A673 (cell line): ENCODE measurements at regions not wholly inside any gene's neighbourhood (a gene's known extent, or its start where the extent isn't known, plus 50 kb on each side); places are given as distances from the start of the nearest gene placed in this dataset.

Experiments
- CTCF ChIP-seq: fragments of 300-800, 200-600 bp; sonication (generic); conservative IDR thresholded peaks from 2 replicates; pipeline ENCODE4 v1.5.1; 2017; ENCODE audit warnings: low read depth, mild to moderate bottlenecking, antibody characterized with exemption, low read length, moderate library complexity, mixed read lengths
- EZH2 ChIP-seq: fragments of 200-600 bp; sonication (generic); IDR thresholded peaks from 2 replicates; pipeline ENCODE4 v1.6.1; 2017; ENCODE audit warnings: borderline replicate concordance, low read depth, mild to moderate bottlenecking, mixed read lengths, antibody characterized with exemption, low read length; ENCODE audit not compliant: poor library complexity, severe bottlenecking

- TF ChIP-seq CTCF: no peak
- no peak for TF ChIP-seq EZH2
These were observed 60.2 kb upstream of the SYTL5 start for GRCh38 chrX:37946197-37946596.
